ENCODE measurements at regions not wholly inside any gene's neighbourhood (a gene's known extent, or its start where the extent isn't known, plus 50 kb on each side); places are given as distances from the start of the nearest gene placed in this dataset.

DNA sequence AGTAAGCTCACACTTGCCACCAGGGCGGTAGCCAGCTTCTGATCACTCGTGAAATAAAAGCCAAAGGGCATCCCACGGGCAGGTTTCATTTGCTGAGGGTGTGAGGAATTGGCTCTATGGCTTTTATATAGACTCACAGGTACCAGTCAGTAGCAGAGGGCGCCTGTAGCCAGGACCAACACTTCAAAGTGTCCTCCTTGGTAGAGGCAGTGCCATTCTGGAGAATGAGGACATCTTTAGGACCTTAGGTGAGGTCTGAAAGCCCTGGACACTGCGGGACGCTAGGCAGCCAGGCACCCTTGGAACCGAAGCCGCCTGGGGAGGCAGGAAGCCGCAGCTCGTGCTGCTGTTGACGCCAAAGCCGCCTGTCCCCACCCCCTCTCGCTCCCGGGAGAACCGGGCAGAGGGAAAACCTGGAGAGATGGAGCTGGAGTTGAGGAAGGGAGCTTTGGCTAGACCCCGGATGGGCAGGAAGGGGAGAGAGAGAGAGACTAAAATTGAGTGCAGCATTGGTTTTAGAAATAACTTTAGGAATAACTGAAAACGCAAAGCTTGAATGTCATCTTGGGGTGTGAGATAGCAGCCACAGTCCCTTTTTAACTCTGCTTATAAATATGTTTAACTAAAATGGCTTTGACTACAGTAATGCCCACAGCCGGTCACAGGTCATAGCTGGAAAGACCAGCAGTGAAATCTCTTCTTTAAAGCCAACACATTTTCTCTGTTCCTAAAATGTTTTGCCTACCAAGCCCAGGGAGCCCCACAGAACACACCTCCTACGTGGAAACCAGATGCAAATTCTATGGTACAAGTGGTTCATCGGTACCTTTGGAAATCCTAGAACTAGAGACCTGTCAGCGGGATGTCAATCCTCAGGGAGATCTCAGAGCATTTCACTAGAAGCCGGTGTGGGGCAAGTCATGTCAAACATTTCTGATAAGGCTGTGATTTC is 128.5 kb upstream of the CDYL start:
- peaks cover 3% of the 10 kb centered on the region for H3K9me3 Mint-ChIP-seq
- DNase-seq (peak; percentile 30), ATAC-seq (peak; percentile 49)
- no peak overlapping the region for H3K27ac Mint-ChIP-seq
- intact Hi-C loops (cut with micrococcal nuclease): no loop called here
- CTCF ChIA-PET: no interaction called here
- H3K4me3 Mint-ChIP-seq: peak overlapping the region; percentile 26
- H3K4me1 Mint-ChIP-seq (ENCODE audit: low read depth): peaks cover 10% of the 10 kb centered on the region
- TF ChIP-seq, protein P1, sequence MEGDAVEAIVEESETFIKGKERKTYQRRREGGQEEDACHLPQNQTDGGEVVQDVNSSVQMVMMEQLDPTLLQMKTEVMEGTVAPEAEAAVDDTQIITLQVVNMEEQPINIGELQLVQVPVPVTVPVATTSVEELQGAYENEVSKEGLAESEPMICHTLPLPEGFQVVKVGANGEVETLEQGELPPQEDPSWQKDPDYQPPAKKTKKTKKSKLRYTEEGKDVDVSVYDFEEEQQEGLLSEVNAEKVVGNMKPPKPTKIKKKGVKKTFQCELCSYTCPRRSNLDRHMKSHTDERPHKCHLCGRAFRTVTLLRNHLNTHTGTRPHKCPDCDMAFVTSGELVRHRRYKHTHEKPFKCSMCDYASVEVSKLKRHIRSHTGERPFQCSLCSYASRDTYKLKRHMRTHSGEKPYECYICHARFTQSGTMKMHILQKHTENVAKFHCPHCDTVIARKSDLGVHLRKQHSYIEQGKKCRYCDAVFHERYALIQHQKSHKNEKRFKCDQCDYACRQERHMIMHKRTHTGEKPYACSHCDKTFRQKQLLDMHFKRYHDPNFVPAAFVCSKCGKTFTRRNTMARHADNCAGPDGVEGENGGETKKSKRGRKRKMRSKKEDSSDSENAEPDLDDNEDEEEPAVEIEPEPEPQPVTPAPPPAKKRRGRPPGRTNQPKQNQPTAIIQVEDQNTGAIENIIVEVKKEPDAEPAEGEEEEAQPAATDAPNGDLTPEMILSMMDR (IDR thresholded peaks at IDR 0.05): no peak
- POLR2A ChIA-PET: no interaction called here
- no peaks in the 10 kb centered on the region for H3K36me3 Mint-ChIP-seq (ENCODE audit: low read depth)
- peaks cover 34% of the 10 kb centered on the region for H3K27me3 Mint-ChIP-seq

DNA sequence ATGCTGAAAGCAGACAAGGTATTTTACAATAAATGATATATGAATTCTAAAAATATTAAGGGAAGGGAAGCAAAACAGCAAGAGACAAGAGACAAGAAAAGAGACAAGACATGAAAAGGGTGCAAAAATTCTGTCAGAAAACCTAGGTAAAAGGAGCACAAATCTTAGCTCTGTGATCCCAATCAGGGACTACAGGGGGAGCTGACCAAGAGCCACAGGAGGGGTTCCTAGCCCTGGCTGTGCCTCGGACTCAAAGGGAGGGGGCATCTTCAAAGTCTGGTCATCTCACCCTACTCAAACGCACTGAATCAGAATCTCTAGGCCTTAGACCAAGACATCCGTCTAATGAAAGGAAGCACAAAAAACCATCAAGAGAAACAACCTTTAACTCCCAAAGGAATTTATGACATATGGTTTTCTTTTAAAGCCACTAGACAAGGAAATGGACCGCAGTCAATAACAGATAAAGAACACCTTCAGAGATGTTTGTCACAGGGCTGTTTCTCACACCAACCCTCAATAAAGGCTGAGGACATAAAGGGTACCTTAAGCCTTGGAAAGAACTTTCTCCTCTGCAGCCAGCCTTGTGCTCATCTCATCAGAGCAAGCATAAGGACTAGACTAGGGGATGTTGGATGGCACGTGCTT is 130.4 kb upstream of the CDYL start:
- POLR2A ChIA-PET: no interaction called here

DNA sequence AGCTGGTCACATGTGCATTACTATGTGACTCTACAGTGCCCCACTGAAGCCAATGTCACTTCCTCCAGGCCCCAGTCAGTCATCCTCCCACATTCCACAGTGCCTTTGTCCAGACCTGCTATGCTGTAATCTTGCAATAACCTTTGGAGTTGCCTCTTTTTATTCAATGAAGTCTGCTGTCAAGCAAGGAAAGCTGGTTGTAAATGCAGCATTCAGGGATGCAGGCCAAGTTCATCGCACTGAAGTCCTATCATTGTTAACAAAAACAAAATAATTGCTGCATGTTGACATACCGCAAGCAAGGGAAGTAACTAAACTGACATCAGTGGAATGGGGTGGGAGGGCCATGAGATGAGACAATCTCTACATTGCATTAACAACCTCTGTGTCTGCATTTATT is 131.2 kb upstream of the CDYL start:
- Mint-ChIP-seq H3K4me3 (no peak overlapping the region), H3K27ac (no peak overlapping the region), H3K4me1 (ENCODE audit: low read depth) (peaks cover 10% of the 10 kb centered on the region), H3K9me3 (no peaks in the 10 kb centered on the region), H3K36me3 (ENCODE audit: low read depth) (no peaks in the 10 kb centered on the region), H3K27me3 (peaks cover 45% of the 10 kb centered on the region)
- ChIA-PET CTCF (no interaction called here), POLR2A (no interaction called here)
- intact Hi-C loops (cut with micrococcal nuclease): no loop called here
- DNase-seq (no peak), ATAC-seq (no peak)
- TF ChIP-seq, protein P1 (IDR thresholded peaks at IDR 0.05): no peak

More for the DNA sequence above, 130.4 kb upstream of the CDYL start:
- CTCF ChIA-PET: no interaction called here
- DNase-seq: no peak
- no peak for ATAC-seq
- peaks cover 44% of the 10 kb centered on the region for H3K27me3 Mint-ChIP-seq
- H3K9me3 Mint-ChIP-seq: no peaks in the 10 kb centered on the region
- no peak overlapping the region for H3K4me3 Mint-ChIP-seq
- H3K4me1 Mint-ChIP-seq (ENCODE audit: low read depth): peaks cover 10% of the 10 kb centered on the region
- no peak overlapping the region for H3K27ac Mint-ChIP-seq
- no peaks in the 10 kb centered on the region for H3K36me3 Mint-ChIP-seq (ENCODE audit: low read depth)
- intact Hi-C loops (cut with micrococcal nuclease): no loop called here
- TF ChIP-seq, protein P1 (IDR thresholded peaks at IDR 0.05): no peak

DNA sequence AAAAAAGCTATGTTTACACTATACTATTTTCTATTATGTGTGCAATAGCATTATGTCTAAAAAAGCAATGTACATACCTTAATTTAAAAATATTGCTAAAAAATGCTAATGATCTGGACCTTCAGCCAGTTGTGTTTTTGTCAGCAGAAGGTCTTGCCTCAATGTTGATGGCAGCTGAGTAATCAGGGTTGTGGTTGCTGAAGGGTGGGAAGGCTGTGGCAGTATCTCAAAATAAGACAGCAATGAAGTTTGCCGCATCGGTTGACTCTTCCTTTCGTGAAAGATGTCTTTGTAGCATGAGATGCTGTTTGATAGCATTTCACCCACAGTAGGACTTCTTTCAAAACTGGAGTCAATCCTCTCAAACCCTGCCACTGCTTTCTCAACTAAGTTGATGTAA is 134.7 kb upstream of the CDYL start:
- peaks cover 3% of the 10 kb centered on the region for H3K36me3 Mint-ChIP-seq (ENCODE audit: low read depth)
- no peak overlapping the region for H3K4me3 Mint-ChIP-seq
- no peak overlapping the region for H3K27ac Mint-ChIP-seq
- ATAC-seq (no peak), DNase-seq (peak; percentile 3)
- H3K4me1 Mint-ChIP-seq (ENCODE audit: low read depth): peaks cover 22% of the 10 kb centered on the region
- intact Hi-C loops (cut with micrococcal nuclease): no loop called here
- TF ChIP-seq, protein P1 (IDR thresholded peaks at IDR 0.05): no peak
- H3K9me3 Mint-ChIP-seq: peaks cover 7% of the 10 kb centered on the region
- POLR2A ChIA-PET: no interaction called here
- CTCF ChIA-PET: no interaction called here
- H3K27me3 Mint-ChIP-seq: peaks cover 34% of the 10 kb centered on the region

DNA sequence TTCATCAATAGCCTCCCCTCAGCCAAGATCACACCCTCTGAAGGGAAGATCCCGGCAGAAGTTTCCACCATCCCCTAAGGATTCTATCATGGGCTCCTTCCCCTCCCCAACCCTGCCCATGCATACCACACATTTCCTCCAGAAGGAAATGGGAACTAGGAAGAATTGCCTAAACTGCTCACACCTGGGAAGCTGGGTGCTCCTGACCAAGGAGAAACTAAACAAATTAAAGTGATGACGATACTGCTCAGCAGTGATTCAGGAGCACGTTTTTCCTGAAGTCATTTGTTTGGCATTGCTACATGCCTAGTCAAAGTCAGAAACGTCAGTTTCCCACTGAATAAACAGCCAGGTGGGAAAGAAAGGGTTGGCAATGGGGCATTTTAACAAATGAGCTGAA is 136.1 kb upstream of the CDYL start:
- Mint-ChIP-seq H3K27ac (no peak overlapping the region), H3K4me3 (no peak overlapping the region), H3K9me3 (peaks cover 7% of the 10 kb centered on the region), H3K27me3 (peaks cover 30% of the 10 kb centered on the region), H3K4me1 (ENCODE audit: low read depth) (peaks cover 22% of the 10 kb centered on the region), H3K36me3 (ENCODE audit: low read depth) (peaks cover 3% of the 10 kb centered on the region)
- DNase-seq (no peak), ATAC-seq (no peak)
- TF ChIP-seq, protein P1 (IDR thresholded peaks at IDR 0.05): no peak
- intact Hi-C loops (cut with micrococcal nuclease): no loop called here
- POLR2A ChIA-PET: no interaction called here
- CTCF ChIA-PET: no interaction called here

Data from activated CD8-positive, alpha-beta T cell treated with anti-CD3 and anti-CD28 coated beads for 36 hours (primary cell).